GM04503 (cell line): ENCODE measurements at regions not wholly inside any gene's neighbourhood (a gene's known extent, or its start where the extent isn't known, plus 50 kb on each side); places are given as distances from the start of the nearest gene placed in this dataset.
A peak's percentile ranks its signal among the peaks of the same experiment; 100 is the strongest.
"Not testable (repeated sequence)": the region's sequence is repeated elsewhere in the genome, so short reads cannot be mapped to it uniquely, and the experiment has no call there.

Experiments
- DNase-seq: peaks from one replicate; pipeline ENCODE4 v3.0.0-alpha.2; 2012; ENCODE audit warnings: low read depth

DNA sequence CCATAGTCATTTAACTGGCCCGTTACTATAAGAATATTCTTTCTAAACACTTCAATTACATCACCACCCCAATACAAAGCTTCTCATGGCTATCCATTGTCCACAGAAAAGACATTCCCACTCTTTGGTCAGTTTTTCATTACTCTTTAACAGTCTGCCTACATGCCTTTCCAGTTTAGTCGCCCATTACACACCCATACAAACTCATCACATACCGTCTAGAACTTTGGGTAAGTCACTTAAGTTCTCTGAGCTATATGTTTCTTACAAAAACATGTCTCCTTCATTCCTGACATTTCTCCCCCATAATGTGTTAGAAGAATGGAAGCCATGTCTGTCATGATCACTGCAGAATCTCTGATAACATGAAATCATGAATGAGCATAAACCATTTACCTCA is 108.2 kb upstream of the STK17B start:
- no peak for DNase-seq

DNA sequence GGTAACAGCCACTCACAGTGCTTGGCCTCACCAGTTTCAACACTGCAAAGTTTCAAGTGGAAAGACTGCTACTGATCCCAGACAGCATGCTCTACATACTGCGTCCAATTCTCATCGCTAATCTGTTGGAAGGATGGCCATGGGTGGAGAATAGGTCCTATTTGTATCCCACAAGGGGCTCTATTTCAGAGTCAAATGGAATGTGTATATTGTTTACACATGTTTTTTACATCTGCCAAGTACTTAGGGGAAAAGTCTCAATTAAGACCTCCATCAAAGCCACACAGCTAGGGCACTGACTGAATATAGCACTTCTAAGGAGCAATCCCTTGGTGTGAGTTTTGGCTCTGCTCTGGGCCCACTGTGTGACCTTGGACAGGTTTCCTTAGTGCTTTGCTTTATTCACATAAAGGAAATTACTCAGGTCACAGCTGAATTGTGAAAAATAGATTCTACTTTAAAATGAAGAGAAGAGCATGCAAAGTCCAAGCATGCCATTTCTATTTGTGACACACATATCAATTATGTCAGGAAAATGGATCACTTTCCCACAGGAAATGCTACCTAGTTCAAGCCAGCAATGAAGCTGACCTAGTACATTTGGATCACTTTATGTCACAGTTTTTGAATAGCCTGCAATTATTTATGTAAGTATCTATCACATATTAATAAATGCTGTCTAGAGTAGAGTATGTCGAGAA is 112.9 kb upstream of the STK17B start:
- DNase-seq = no peak

DNA sequence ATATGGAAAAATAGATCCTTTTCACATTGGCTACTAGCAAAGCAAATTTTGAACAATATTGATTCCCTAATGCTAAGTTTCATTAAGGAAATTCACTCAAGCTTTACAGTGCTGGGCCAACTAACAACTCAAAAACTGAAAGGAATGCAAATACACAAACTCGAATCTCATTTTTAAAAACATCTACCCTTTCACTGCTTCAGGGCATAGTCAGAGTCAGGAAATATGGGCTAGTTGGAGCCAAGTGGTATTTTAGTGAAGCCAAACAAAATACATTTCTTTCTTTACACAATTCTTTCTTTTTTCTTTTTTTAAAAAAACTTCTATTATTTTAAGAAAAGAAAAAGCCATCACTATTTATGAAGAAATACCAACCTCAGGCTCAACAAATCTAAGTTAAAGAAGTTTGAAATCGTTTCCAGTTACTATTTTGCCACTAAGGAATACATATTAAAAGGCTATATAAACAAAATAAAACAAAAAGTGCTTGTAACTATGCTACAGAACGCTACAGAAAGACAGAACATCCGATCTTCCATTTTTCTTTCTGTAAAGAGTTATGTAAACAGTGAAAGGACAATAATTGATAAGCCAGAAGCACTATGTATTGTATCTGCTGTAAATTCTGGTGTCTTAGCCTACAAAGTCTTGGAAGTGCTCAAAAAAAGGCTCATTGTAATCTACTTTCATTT is 113.6 kb upstream of the STK17B start:
- no peak for DNase-seq

DNA sequence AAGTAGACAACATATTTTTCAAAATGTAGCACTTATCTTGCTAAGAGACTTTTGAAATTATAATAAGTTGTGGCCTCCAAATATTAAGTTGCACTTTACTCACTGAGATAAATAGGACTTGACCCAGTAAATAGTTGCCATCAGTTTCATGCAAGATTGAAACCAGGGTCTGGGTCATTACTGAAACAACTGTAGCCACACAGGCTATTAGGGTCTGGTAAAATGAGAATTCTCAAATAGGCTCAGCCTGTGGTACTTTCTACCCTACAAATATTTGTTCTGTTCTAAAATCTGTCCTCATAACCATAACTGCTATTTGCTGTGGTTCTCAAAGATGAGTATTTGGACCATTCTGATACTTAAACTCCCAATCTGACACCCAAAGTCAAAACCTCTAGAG is 115.4 kb upstream of the STK17B start:
- DNase-seq = no peak

DNA sequence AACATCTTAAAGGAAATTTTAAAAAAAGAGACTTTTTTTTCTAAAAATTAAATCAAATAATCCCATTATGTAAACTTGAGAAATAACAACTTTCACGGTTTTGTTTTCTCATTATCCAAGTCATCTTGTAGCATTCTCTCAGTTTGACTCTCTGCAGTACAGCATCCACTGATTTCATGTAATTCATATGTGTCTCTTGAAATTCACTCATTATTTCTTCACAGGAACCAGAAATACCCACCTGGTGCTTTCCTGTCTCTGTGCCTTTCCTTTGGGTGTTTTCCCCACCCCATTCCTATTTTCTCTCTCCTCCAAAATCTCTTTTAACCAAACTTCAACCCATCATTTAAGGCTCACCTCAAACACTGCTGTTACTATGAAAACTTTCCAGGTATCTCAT is 116.1 kb upstream of the STK17B start:
- no peak for DNase-seq

DNA sequence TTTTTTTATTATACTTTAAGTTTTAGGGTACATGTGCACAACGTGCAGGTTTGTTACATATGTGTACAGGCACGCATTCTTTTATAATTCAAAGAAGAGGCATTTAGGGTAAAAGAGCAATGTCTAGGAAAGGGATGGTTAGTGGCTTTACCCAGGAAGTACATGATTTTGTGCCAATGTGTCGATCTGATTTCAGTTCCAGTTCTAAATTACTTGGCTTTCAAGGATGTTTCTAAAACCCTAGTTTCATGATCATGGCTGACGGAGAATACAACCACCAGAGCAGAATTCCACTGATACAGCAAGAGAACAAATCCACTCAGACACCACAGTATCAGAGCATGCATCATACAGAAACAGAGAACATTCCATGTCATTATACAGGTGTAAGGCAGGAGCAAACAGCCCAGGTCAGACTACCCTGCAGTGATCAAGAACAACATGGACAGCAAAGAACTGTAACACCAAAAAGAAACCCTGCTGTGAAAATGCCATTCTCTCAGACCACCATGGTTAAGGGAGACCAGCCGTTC is 116.7 kb upstream of the STK17B start:
- no peak for DNase-seq

DNA sequence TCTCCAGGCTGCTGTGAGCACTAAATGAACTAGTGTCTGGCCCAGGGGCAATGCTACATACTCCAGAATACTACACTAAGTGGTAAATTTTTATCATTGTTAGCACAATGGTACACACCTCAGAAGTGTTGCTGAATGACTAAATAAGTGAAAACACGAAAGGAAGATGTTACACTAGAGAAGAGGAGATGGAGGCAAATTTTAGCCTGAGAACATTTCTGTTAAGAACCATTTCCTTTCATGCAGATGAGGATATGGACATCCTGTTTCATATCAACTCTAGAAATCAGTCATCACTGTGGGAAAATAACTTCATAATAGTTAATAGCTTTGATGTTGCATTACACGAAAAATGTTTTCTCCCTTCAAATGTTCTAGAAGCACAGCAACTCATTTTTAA is 117.6 kb upstream of the STK17B start:
- no peak for DNase-seq

DNA sequence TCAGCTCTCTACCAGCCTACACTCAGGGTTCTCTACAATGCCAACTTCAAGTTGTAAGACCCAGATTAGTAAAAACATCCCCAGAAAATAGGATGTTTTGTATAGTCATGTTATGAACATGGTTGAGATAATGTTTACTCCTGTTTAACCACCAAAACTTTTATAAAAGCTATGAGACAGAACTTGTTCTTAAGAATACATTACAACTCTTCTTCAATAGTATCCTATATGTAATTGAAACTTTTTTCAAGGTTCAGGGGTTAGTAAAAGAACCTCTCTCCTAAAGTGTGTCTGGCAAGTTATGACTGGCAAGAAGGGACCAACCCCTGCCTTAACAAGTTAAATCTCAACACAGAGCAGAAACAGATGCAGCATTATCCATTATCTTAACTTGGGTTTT is 118.8 kb upstream of the STK17B start:
- no peak for DNase-seq

DNA sequence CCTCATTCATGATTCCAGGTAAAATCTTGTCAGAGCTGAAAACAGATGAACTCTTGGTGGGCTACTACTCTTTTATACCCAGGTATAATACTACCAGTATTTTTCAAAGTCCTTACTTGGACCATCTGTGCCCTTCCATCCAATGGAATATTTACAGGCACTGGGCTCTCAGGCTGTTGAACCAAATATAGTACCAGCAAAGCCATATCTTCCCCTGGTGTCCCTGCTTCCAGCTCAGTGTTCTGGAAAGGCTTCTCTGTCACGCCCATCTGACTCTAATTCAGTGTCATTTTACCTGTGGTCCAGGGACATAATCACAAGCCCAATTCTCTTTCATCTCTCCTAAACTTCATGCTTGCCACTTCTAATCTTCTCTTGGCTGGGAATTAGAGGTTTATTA is 119.2 kb upstream of the STK17B start:
- DNase-seq = no peak

DNA sequence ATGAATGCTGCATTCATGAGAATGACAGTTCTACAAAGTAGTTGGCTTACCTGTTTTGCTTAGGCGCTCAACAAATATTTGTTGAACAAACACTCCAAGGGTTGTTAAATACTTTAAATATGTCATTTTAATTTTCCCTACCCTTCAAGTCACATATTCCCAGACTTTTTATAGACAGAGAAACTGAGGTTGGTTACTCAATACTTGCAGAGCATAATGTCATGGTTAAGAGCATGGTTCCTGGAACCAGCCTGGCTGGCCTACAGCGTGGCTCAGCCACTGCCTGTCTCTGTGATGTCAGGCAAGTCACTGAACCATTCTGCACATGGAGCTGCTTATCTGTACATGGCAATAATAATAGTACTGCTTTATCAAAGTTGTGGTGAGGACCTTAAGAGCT is 120.0 kb upstream of the STK17B start:
- DNase-seq = no peak

DNA sequence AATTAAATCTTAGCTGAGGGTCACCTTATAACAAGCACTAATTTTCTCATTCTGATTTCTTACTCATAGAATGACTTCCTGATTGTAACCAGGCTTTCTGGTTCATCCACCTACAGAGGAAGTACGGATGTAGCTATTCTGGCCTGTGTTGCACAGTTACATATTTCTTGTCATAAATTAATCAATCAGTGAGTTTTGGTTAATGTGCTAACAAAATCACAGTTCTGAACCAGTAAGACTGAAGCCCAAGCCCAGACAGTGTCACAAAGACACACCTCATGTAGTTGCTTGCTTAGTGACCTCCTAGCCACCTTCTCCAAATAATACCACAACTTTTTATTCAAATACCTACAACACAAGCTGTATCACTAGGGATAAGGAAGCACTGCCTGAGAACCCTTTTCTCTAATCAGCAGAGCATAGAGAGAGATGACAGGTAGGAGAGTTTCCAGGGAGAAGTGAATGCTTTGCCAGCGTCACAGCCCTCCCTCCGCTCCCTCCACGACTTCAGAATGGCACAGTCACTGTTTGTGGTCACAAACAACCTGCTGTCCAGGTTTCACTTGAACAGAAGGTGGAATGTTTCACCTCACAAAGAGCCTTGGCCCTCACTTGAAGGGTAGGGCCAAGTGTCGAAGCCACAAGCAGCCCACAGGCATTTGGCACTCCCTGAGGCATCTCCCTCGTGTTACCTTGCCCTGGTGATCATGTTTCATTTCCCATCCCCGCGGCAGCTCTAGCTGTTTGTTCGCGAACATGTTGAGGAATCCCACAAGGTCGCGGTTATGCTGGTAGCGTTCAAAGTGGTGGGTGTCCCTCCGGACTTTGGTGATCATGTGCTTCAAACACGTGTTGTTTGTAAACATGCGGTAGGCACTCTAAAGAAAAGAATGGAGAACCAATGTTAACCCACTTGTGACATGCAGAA is 120.8 kb upstream of the STK17B start:
- DNase-seq = no peak

DNA sequence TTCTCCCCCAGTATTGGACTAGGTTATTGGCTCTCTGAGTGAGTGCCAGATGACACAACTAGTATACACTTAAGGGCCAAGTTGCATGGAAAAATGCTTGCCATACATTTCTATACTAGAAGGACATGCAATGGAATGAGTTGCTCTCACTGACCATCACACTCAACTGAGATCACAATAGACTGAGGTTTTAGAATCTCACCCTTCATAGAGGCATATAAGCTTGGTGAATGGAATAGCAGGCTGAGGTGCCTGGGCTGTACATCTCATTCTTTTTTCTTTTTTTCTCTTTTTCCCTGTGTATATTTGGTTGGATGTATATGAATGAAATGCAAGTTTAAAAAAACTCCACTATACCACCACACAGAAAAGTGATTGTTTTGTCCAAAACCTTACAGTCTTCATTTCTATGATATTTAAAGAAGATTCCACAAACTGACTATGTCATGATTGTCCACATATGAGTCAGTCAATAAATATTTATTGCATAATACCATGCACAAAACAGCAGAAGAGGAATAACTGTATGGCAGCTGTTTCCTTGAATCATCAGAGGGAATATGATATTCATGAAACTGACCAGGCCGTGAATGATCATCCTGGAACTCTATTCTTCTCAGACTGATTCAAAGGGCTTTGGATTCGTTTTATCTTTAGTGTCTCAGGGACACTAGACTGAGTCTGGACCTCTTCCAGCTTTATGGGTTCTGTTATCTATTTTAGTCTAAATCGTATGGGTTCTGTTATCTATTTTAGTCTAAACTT is 122.6 kb upstream of the STK17B start:
- DNase-seq = peak; percentile 74

DNA sequence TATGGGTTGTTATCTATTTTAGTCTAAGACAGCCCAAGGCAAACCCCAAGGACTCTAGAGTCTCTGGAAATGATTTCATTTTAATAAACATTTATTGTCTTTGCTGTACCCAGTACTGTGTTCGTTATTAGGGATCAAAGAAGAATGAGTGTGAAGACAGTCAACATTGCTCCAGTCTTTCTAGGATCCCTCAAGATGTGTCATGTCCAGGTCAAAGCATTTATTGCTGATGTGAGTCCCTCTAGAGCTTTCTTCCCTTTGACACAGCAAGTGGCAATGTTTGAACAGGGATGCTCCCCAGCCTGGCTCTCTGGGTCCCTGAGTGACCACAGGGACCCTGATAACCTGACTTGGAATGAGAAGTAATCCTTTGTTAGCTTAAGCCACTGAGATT is 123.1 kb upstream of the STK17B start:
- no peak for DNase-seq

DNA sequence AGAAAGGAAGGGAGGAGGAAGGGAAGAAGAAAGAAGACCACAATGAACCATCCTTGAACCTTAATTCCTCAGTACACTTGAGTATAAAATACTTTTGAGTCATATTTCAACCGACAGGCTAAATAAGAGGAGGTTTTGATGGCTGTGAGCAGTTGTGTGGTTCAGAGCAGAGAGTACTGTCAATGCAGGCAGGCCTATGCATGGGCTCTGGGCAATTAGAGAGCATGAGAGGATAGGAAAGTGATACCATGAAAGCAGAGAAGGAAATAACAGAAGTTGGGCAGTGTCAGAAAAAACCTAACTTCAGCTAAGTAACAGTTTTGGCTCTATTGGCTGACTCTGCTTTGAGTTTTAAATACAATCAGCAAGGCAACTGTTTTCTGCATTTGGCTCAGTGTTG is 123.6 kb upstream of the STK17B start:
- DNase-seq = no peak

DNA sequence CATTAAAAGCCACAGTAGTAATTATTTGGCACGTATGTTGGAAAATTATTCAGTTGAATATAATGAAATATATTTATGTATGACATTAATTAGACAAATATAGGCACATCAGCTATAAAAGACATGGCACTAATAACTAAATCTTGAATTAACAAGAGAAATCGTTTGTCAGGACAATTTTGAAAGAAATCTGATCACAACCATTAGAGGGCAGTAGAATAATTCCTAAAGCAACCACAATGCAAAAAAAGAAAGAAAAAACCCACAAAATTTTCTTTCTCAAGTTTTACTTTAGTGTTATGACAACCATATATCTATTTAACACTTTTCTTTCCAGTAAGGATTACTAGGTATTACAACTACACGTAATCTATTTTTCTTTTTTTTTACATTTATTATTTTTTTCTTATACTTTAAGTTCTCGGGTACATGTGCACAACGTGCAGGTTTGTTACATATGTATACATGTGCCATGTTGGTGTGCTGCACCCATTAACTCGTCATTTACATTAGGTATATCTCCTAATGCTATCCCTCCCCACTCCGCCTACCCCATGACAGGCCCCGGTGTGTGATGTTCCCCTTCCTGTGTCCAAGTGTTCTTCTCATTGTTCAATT is 126.8 kb upstream of the STK17B start:
- not testable (repeated sequence) for DNase-seq

DNA sequence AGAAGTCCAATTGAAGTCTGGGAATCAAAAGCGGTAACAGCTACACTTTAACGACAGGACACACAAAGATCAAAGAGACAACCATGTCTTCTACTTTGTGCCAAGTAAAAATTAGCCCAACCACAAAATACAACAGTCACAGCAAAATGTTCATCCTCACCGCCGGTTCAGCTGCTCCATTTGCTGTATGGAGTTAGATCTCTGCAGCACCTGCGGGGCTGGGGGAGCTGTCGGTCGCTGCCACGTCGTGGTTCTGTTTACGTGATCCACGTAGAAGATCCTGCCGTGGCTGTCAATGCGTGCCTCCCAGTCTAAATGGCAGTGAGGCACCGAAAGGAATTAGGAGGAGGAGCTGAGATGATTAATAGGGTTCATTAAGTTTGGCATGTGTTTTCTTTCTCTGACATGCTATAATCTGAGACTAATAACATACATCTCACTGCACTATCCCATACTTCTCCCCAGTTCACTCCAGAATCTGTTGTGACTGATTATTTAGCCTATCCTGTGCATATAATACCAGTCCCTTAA is 136.5 kb upstream of the STK17B start:
- no peak for DNase-seq

DNA sequence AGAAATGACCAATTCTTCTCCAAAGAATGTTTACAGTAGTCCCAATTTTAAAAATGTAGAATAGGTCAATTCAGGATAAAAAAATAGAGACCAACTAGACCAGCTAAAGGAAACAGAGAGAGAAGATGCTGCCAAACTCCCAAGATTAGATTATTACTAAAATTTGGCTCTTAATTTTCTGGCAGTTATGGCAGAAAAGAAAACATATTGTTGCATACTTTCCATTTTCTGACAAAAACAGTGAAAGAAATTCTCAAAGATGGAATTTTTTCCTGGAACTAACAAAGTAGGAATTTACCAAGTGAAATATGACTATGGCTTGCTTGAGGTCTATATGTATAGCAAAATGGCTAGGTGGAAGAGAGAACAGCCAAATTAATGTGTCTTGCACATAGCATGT is 138.3 kb upstream of the STK17B start:
- no peak for DNase-seq

DNA sequence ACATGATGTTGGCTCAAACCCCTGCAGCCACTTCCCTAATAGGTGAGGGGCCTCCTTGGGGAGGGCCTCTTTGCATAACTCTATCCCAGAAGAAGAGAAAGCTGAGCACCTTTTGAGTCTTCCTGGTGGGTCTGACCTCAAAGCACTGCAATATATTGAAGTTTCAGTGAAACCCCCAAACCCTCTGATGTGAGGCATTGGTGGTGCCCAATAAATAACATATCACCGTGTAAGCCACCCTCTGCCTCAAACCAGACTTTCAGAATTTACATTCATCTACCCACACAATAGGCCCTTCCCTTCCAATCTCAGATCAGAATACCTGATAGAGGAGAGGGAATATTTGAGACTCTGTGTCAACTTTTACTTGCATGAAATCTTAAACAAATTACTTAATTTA is 142.8 kb upstream of the STK17B start:
- DNase-seq = no peak

DNA sequence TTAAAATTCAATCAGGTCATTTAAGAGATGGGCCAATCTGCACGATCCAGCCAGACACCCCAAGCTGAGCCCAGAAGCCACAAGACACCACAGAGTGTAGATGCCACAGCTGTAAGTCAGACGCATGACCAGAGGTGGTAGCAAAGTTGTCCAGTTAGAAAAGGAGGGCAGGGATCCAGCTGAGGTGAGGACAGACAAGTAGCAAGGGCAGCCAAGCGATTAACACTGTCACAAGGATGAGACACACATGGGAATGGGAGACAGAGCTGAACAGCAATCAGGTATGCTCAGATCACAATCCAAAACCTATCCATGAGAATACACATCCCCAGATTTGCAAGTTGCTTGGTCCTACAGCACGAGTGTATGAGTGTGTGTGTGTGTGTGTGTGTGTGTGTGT is 143.4 kb upstream of the STK17B start:
- DNase-seq = no peak

DNA sequence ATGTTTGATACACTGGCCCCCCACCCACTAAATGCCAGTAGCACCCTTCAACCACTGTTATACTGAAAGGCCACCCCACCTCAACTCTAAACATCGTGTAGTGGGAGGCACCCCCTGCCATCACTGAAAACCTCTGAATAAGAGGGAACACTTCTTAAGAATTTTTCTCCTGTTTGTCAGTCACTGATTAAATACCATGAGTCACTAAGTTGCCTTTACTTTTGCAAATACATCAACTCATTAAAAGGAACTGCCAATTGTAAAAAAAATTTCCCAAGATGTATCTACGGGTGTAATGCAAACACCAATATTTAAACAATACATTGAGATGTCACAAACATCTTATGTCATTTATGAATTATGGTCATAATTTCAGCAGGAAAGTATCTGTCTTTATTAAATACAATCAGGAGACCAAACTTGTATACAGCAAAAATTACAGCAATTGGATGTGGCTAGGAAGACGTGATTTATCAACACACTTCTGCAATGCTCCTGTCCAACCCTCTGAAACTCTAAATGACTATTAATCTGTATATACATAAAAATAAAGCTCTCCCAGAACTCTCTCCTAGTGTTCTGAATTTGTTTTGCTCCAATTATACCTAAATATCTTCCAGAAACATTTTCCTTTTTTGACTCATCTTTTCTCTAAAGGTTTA is 144.1 kb upstream of the STK17B start:
- no peak for DNase-seq

DNA sequence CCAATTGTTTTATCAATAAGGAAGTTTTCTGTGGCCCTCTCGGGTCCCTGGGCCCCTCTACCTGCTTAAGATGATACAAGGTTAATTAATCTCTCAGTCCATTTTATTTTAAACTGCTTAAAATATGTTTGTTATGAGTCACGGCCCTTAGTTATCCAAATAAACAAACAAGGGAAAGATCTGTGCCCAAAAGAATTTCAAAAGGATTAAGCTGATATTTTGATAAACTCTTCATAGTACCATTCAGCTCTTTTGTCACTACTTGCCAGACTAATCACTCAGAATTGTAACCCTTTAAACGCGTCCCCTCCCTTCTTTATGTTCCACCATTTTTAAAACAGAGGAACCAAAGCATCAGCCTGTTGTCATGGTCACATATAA is 144.7 kb upstream of the STK17B start:
- DNase-seq = no peak
